ENCODE measurements at regions not wholly inside any gene's neighbourhood (a gene's known extent, or its start where the extent isn't known, plus 50 kb on each side); places are given as distances from the start of the nearest gene placed in this dataset.
"Not testable (repeated sequence)": the region's sequence is repeated elsewhere in the genome, so short reads cannot be mapped to it uniquely, and the experiment has no call there.

- POLR2A ChIA-PET: no interaction called here
- ATAC-seq (ENCODE audit: low read depth) (no peak), DNase-seq (no peak)
- no peaks in the 10 kb centered on the region for H3K27me3 Mint-ChIP-seq
- intact Hi-C loops (cut with micrococcal nuclease): no loop called here
- H3K4me1 Mint-ChIP-seq: no peaks in the 10 kb centered on the region
- TF ChIP-seq CTCF (IDR thresholded peaks at IDR 0.05): no peak
- no peak overlapping the region for H3K4me3 Mint-ChIP-seq
- CTCF ChIA-PET: no interaction called here
- H3K9me3 Mint-ChIP-seq: peaks cover 2% of the 10 kb centered on the region
- no peaks in the 10 kb centered on the region for H3K36me3 Mint-ChIP-seq (ENCODE audit: low read depth)
- no peak overlapping the region for H3K27ac Mint-ChIP-seq
These were observed 1678.7 kb upstream of the PCDH10 start for GRCh38 chr4:131470360-131470759.

- Mint-ChIP-seq H3K27me3 (no peaks in the 10 kb centered on the region), H3K9me3 (peaks cover 8% of the 10 kb centered on the region), H3K4me1 (no peaks in the 10 kb centered on the region), H3K36me3 (ENCODE audit: low read depth) (no peaks in the 10 kb centered on the region), H3K4me3 (no peak overlapping the region), H3K27ac (no peak overlapping the region)
- DNase-seq (no peak), ATAC-seq (ENCODE audit: low read depth) (no peak)
- TF ChIP-seq CTCF (IDR thresholded peaks at IDR 0.05): no peak
- intact Hi-C loops (cut with micrococcal nuclease): no loop called here
- CTCF ChIA-PET: no interaction called here
- POLR2A ChIA-PET: no interaction called here
These were observed 1660.3 kb upstream of the PCDH10 start for GRCh38 chr4:131488772-131489171.

GRCh38 chr4:131496211-131496610 is 1652.9 kb upstream of the PCDH10 start:
- H3K27me3 Mint-ChIP-seq; H3K9me3 Mint-ChIP-seq; intact Hi-C loops (cut with micrococcal nuclease); CTCF ChIA-PET; H3K4me1 Mint-ChIP-seq; H3K36me3 Mint-ChIP-seq (ENCODE audit: low read depth); DNase-seq; ATAC-seq (ENCODE audit: low read depth); H3K27ac Mint-ChIP-seq; POLR2A ChIA-PET; H3K4me3 Mint-ChIP-seq: not testable (repeated sequence)

- DNase-seq: no peak
- peaks cover 2% of the 10 kb centered on the region for H3K9me3 Mint-ChIP-seq
- no peaks in the 10 kb centered on the region for H3K36me3 Mint-ChIP-seq (ENCODE audit: low read depth)
- no peak overlapping the region for H3K27ac Mint-ChIP-seq
- H3K27me3 Mint-ChIP-seq: no peaks in the 10 kb centered on the region
- H3K4me1 Mint-ChIP-seq: no peaks in the 10 kb centered on the region
- TF ChIP-seq CTCF (IDR thresholded peaks at IDR 0.05): no peak
- ChIA-PET POLR2A (interaction anchor here (0.6 kb wide), 1 partner anchor 756 kb away, joined by 3 read pairs; no protein-coding TSS in a partner anchor), CTCF (no interaction called here)
- no peak for ATAC-seq (ENCODE audit: low read depth)
- intact Hi-C loops (cut with micrococcal nuclease): no loop called here
- no peak overlapping the region for H3K4me3 Mint-ChIP-seq
These were observed 1649.8 kb upstream of the PCDH10 start for GRCh38 chr4:131499141-131499873.

- intact Hi-C loops (cut with micrococcal nuclease): no loop called here
- ATAC-seq (ENCODE audit: low read depth): no peak
- no peaks in the 10 kb centered on the region for H3K36me3 Mint-ChIP-seq (ENCODE audit: low read depth)
- no peak for DNase-seq
- ChIA-PET CTCF (no interaction called here), POLR2A (no interaction called here)
- TF ChIP-seq CTCF (IDR thresholded peaks at IDR 0.05): no peak
- no peak overlapping the region for H3K4me3 Mint-ChIP-seq
- no peak overlapping the region for H3K27ac Mint-ChIP-seq
- no peaks in the 10 kb centered on the region for H3K9me3 Mint-ChIP-seq
- no peaks in the 10 kb centered on the region for H3K27me3 Mint-ChIP-seq
- no peaks in the 10 kb centered on the region for H3K4me1 Mint-ChIP-seq
These were observed 1639.6 kb upstream of the PCDH10 start for GRCh38 chr4:131509521-131509920.

- ATAC-seq (ENCODE audit: low read depth) (no peak), DNase-seq (no peak)
- ChIA-PET CTCF (no interaction called here), POLR2A (no interaction called here)
- TF ChIP-seq CTCF (IDR thresholded peaks at IDR 0.05): no peak
- no peak overlapping the region for H3K4me3 Mint-ChIP-seq
- no peaks in the 10 kb centered on the region for H3K27me3 Mint-ChIP-seq
- H3K36me3 Mint-ChIP-seq (ENCODE audit: low read depth): no peaks in the 10 kb centered on the region
- no peaks in the 10 kb centered on the region for H3K4me1 Mint-ChIP-seq
- H3K27ac Mint-ChIP-seq: no peak overlapping the region
- intact Hi-C loops (cut with micrococcal nuclease): no loop called here
- H3K9me3 Mint-ChIP-seq: no peaks in the 10 kb centered on the region
These were observed 1622.4 kb upstream of the PCDH10 start for GRCh38 chr4:131526686-131527085.

Data from activated B cell treated with CpG ODN at 0.5 μM for 24 hours (primary cell).